Activated gamma-delta T cell treated with anti-CD3 and anti-CD28 coated beads, Interleukin-2, amount 50 U/mL, for 16 hours (primary cell): ENCODE measurements at regions not wholly inside any gene's neighbourhood (a gene's known extent, or its start where the extent isn't known, plus 50 kb on each side); places are given as distances from the start of the nearest gene placed in this dataset.
A peak's percentile ranks its signal among the peaks of the same experiment; 100 is the strongest.

ENCODE experiments used
- DNase-seq: peaks from one replicate; pipeline ENCODE4 v3.0.0-alpha.2; 2020; ENCODE audit warnings: low read depth

DNA sequence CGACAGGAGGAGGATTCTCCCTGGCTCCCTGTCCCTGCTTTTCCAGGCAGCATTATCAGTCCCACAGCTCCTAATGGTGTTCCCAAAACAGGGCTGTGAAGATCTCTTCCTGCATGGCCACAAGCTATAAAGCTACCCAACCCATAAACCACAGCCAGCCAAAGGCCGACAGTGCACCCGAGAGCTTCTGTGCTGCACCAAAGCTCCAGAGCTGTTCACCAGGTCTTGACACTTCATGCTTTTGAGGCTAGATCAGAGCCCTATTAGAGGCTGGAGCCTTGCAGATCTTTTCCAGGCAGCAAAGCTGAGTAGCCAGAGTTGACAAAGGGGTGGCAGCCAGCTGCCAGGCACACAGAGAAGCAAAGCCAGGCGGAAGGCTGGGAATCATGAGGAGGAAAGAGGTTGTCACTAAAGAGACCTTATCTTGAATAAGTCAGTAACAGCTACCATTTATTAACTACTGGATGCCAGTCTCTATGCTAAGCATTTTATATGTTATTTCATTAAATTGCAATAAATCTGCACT, 180.4 kb downstream of the KATNAL1 start:
- DNase-seq = no peak

DNA sequence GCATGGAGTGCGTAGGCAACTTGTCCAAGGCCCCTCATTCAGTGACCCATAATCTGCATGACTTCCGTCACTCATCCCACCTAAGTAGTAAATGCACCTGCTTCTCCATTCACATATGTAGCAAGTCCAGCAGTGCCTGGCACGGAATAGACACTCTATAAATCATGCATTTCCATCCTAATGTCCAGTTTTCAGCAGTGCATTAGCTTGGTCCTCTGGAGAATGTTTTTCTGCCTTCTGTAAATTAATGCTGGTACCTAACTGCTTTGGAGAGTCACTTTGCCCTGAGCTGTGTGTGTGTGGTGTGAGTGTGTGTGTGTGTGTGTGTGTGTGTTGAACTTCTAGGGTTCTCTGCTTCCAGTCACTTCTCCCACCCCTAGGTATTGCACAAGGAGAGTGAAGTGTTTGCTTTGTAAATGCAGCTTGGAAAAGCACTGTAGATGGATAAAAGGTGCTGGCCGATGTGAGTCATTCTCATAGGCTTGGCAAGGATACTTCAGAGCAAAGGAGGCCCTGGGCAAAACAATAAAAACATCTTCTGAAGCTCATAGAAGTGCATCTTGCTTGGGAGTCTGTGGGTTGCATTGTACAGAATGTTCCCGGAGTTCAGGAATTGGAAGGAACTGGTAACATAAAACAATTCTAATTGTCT, 181.8 kb downstream of the KATNAL1 start:
- no peak for DNase-seq

- no peak for DNase-seq
Observed at GRCh38 chr13:30124131-30124768, 183.1 kb downstream of the KATNAL1 start.

DNA sequence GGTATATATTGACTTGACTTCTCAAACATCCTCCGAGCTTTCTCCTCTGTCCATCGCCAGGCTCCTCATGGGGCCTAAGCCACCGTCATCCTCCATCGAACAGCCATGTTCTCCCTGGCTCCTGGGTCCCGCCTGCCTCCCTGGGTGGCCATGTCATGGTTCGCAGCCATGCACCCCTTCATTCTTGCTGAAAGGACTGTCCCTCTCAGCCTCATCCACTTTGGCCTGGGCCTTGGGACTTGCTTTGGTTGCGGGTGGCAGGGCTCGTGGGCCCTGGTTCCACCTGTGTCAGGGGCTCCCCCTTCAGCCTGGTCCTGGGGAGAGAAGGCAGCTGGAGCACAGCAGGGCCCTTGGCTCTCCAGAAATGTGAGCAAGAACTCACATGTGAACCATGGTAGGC, 183.8 kb downstream of the KATNAL1 start:
- DNase-seq = no peak

DNA sequence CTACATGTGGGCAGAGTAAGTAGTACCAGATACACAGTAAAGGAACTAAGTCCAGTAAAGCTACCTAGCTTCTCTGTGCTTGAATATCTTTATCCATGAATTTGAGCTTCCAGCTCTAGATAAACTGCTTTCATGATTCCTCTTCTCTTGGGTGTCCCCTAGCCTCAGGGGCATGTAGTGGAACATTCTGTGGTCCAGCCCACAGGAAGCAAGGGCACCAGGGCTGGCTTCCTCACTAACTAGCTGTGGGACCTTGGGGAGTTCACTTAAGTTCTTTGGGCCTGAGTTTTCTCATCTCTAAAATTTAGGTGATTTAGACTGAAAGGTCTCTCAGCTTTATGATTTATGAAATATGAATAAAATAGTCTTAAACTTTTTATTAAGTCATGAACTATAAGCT, 185.7 kb downstream of the KATNAL1 start:
- DNase-seq = no peak

GRCh38 chr13:30121244-30121643, 186.1 kb downstream of the KATNAL1 start:
- no peak for DNase-seq

GRCh38 chr13:30120133-30120822, 187.1 kb downstream of the KATNAL1 start:
- DNase-seq = no peak

- no peak for DNase-seq
Observed at GRCh38 chr13:30119476-30119875, 187.9 kb downstream of the KATNAL1 start.

DNA sequence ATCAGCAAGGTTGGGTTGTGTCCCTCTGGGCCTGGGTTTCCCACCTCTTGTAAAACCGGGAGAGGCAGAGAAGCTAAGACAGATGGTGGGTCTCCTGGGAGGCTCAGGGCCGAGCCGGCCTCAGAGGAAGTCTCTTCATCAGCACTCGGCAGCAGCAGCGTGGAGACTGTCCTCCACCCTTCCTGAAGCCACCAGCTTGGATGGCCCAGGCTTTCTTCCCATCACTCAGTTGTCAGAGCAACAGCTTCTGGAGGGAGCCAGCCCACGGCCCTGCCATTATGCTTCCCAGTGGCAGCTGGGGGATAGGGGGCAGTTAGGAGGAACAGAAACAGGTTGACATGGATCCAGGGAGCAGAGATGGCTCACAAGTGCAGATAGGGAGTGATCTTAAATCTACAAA, 191.0 kb downstream of the KATNAL1 start:
- DNase-seq = no peak

DNA sequence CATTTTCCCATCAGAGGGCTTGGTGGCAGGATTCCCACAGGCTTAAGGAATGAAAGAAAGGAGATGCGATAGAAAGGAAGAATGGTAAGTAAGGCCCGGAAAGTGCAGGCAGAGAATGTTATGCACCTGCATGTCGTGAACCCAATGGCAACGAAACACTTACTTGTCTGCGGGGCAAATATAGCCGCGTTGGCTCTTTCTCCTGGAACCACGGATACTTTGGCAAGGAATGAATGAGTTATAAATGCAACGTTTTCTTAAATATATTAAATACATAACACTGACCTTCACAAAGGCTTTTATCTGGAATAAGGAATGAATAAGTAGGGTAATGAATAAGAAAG, 192.1 kb downstream of the KATNAL1 start:
- DNase-seq = no peak

DNA sequence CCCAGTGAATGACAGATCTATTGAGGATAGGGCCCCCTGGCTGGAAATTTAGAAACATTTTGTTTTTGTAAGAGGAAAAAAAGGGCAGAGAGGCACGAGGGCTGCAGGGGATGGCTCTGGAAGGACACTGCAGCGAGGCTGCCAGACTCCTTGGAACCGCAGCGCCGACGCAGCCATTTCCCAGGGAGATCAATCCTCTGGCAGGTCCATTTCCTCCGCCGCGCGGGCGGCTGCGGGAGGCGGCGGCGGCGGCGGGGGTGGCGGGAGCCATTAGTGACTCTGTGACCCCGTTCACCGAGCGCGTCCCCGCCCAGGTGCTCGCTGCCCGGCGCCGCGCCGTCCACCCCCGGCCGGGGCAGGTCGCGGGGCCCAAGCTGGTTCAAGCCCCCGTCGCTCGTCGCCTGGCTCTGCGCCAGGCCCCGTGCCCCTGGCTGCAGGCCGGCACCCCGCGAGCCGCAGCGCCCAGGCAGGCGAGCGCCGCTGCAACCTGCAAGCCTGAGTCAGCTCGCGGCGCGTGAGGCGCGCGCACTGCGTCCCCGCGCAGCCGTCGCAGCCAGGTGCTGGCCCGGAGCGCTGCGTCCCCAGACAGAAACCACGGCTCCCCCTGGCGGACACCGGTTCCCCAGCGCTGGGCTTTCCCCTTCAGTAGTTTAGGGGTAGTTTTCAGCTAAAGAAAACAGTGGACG, 192.6 kb downstream of the KATNAL1 start:
- peak; percentile 93 for DNase-seq

DNA sequence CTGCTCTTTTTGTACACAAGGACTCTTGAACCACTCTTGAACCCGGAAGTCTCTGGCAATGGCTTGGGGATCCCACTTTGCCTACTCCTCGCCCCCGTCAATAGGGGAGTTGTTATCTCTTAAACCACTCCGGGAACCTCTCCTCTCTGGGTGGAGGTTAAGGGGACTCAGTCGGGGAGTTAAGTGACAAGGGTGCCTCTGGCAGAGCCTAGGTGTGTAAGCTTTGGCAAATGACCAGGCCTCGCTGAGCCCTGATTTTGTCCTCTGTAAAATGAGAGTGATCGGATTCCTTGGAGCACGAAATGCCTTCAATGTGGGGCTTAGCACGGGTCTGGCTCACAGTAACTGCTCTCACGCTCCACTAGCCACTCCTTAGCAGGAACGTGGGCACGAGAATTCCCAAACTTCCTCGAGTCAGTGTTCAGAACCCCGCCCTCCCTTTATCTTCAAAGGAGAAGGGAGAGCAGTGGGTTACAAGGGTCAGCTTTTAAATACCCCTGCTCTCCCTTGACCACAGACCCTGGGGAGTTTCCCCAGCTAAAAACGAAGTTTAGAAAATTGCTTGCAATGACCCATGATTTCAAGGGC, 193.3 kb downstream of the KATNAL1 start:
- DNase-seq = no peak

DNA sequence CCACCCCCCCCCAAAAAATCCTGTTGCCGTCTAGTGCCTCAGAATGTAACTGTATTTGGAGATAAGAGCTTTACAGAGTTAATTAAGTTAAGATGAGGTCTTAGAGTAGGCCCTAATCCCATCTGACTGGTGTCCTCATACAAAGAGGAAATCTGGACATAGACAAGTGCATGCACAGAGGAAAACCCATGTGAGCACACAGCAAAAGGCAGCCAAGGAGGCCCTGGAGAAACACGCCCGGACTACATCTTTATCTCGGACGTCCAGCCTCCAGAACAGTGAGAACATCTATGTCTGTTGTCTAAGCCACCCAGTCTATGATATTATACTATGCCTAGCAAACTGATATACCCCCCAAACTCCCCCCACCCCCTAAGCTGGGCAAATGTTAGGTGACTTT, 193.8 kb downstream of the KATNAL1 start:
- DNase-seq = no peak

- peak; percentile 65 for DNase-seq
Observed at GRCh38 chr13:30112602-30113435, 194.5 kb downstream of the KATNAL1 start.

- no peak for DNase-seq
Observed at GRCh38 chr13:30111810-30112209, 195.5 kb downstream of the KATNAL1 start.

DNA sequence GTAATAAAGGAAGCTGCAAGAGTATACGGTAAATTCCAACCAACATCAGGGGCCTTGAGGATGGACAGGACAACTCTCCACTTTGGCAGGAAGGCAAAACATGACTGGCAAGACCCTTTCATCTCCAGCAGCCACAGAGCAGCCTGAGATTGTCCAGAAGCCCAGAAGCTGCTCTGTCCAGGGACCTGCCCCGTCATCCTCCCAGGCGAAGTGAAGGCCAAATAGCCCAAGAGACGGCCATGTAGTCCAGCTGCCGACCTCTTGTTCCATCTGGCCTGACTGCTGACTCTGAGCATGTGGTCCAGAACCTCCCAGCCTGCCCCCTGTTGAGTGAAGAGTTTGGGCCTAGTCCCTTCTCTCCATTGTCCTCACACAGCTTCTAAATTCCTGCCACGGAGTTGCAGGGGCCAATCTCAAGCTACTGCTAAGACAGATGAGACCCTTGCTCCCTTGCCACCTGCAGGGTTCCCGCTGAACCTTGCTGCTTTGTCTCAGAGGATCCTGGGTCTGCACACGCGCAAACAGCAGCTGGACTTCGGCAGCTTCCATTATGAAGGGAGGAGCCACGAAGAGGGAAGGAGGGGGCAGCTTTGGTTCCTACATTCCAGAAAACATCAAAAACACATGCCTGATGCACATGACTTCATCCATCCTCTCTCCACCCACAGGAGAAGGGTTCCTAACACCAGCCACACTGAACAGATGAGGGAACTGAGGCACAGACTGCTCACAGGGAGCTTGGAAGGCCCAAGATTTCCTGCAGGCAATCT, 196.9 kb downstream of the KATNAL1 start:
- DNase-seq = no peak

- no peak for DNase-seq
Observed at GRCh38 chr13:30109471-30110135, 197.7 kb downstream of the KATNAL1 start.

- DNase-seq = no peak
Observed at GRCh38 chr13:30108913-30109237, 198.5 kb downstream of the KATNAL1 start.

GRCh38 chr13:30108216-30108912, 199.0 kb downstream of the KATNAL1 start:
- no peak for DNase-seq
